ENCODE measurements at regions not wholly inside any gene's neighbourhood (a gene's known extent, or its start where the extent isn't known, plus 50 kb on each side); places are given as distances from the start of the nearest gene placed in this dataset.

DNA sequence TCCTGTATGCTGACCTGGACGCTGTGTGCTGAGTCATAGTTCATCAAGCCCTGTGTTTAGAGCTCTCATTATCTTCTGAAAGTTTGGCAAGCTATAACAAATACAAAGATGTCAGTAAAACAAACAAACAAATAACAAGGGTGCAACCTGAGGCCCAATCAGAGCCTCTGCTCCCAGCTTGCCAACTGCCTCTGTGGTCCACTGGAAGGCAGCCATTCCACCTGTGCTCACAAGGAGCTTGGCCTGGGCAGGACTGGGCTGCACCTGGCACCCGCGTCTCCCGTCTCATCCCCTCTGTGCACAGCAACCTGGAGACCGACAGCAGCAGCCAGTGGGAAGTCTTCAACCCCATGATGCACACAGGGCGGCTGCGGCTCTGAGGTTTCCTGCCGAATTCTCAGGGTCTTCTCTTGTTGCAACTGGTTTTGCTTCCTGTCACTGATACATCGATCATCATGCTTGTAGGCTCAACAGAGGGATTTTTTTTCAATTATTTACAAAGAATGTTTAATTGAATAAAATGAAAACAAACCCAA lies 97.8 kb downstream of the TMEM18 start:
- peak in 1 of 14 experiments; percentile 0 for DNase-seq
- Histone ChIP-seq H3K27me3 (ENCODE audit: control insufficient read depth in 1 of 2, insufficient read depth in 2 of 2, low read length in 2 of 2) (no peaks in the 10 kb centered on the region), H3K4me1 (ENCODE audit: insufficient read depth, low read length) (no peaks in the 10 kb centered on the region), H3K9me3 (ENCODE audit: control insufficient read depth in 1 of 2, insufficient read depth in 1 of 2, low read length in 2 of 2) (peaks cover 20 to 29% of the 10 kb centered on the region in 2 experiments), H3K4me3 (ENCODE audit: low read length) (no peak overlapping the region), H3K27ac (ENCODE audit: low read depth in 1 of 2, low read length in 2 of 2) (no peak overlapping the region), H3K36me3 (ENCODE audit: insufficient read depth, low read length) (no peaks in the 10 kb centered on the region)
- intact Hi-C loops (cut with DNase I, micrococcal nuclease), result no loop called here
- POLR2A ChIA-PET, result no interaction called here
- H3K4me3 Mint-ChIP-seq, result no peak overlapping the region
- CTCF ChIA-PET, result no interaction called here
- no peak overlapping the region for H3K27ac Mint-ChIP-seq
- ATAC-seq (ENCODE audit: poor library complexity), result no peak
- H3K36me3 Mint-ChIP-seq (ENCODE audit: low read depth), result peaks cover 2% of the 10 kb centered on the region
- H3K9me3 Mint-ChIP-seq, result peaks cover 5% of the 10 kb centered on the region
- H3K4me1 Mint-ChIP-seq (ENCODE audit: low read depth), result peaks cover 3% of the 10 kb centered on the region
- peaks cover 6% of the 10 kb centered on the region for H3K27me3 Mint-ChIP-seq
- TF ChIP-seq, protein P1, sequence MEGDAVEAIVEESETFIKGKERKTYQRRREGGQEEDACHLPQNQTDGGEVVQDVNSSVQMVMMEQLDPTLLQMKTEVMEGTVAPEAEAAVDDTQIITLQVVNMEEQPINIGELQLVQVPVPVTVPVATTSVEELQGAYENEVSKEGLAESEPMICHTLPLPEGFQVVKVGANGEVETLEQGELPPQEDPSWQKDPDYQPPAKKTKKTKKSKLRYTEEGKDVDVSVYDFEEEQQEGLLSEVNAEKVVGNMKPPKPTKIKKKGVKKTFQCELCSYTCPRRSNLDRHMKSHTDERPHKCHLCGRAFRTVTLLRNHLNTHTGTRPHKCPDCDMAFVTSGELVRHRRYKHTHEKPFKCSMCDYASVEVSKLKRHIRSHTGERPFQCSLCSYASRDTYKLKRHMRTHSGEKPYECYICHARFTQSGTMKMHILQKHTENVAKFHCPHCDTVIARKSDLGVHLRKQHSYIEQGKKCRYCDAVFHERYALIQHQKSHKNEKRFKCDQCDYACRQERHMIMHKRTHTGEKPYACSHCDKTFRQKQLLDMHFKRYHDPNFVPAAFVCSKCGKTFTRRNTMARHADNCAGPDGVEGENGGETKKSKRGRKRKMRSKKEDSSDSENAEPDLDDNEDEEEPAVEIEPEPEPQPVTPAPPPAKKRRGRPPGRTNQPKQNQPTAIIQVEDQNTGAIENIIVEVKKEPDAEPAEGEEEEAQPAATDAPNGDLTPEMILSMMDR (IDR thresholded peaks at IDR 0.05), result no peak

DNA sequence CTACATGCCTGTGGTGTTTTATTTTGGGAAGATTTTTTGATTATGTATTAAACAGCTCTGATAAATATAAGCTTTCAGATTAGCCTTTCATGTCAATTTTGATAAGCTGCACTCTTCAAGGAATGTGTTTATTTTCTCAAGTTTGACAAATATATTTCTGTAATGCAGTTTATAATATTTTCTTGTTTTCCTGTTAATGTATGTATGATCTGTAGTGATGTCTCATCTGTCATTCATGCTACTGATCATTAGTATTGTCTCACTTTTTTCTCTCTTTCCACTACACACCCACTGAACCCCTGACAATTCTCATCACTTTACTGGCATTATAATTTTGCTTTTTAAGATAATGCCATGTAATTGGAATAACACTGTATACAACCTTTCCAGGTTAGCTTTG lies 100.9 kb downstream of the TMEM18 start:
- peaks cover 20 to 24% of the 10 kb centered on the region in 2 experiments for H3K9me3 ChIP-seq (ENCODE audit: control insufficient read depth in 1 of 2, insufficient read depth in 1 of 2, low read length in 2 of 2)
- H3K27me3 ChIP-seq (ENCODE audit: control insufficient read depth in 1 of 2, insufficient read depth in 2 of 2, low read length in 2 of 2), result no peaks in the 10 kb centered on the region
- no peaks in the 10 kb centered on the region for H3K4me1 ChIP-seq (ENCODE audit: insufficient read depth, low read length)
- H3K4me3 ChIP-seq (ENCODE audit: low read length), result no peak overlapping the region
- H3K36me3 ChIP-seq (ENCODE audit: insufficient read depth, low read length), result no peaks in the 10 kb centered on the region
- POLR2A ChIA-PET, result no interaction called here
- TF ChIP-seq, protein P1 (IDR thresholded peaks at IDR 0.05), result no peak
- peaks cover 12% of the 10 kb centered on the region for H3K9me3 Mint-ChIP-seq
- no peak overlapping the region for H3K4me3 Mint-ChIP-seq
- CTCF ChIA-PET, result no interaction called here
- H3K27ac Mint-ChIP-seq, result no peak overlapping the region
- peaks cover 23% of the 10 kb centered on the region for H3K27me3 Mint-ChIP-seq
- H3K27ac ChIP-seq (ENCODE audit: low read depth in 1 of 2, low read length in 2 of 2), result no peak overlapping the region
- H3K36me3 Mint-ChIP-seq (ENCODE audit: low read depth), result peaks cover 5% of the 10 kb centered on the region
- no peaks in the 10 kb centered on the region for H3K4me1 Mint-ChIP-seq (ENCODE audit: low read depth)
- no peak for DNase-seq
- ATAC-seq (ENCODE audit: poor library complexity), result no peak
- intact Hi-C loops (cut with DNase I, micrococcal nuclease), result no loop called here

DNA sequence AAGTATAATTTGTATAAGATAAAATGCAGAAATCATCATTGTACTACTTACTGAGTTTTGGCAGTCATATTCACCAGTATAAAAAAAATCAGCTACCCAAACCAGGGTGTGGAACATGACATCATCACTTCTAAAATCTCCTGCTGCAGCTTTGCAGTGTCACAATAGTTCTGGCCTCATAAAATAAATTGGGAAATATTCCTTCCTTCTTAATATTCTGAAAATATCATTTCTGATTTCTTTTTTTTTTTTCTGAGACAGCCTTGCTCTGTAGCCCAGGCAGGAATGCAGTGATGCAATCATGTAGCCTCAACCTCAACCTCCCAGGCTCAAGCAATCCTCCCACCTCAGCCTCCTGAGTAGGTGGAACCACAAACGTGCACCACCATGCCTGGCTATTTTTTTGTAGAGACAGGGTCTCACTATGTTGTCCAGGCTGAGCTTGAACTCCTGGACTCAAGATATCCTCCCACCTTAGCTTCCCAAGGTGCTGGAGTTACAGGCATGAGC lies 101.4 kb downstream of the TMEM18 start:
- H3K4me3 ChIP-seq (ENCODE audit: low read length), result no peak overlapping the region
- TF ChIP-seq, protein P1 (IDR thresholded peaks at IDR 0.05), result no peak
- H3K4me1 Mint-ChIP-seq (ENCODE audit: low read depth), result no peaks in the 10 kb centered on the region
- no peaks in the 10 kb centered on the region for H3K36me3 ChIP-seq (ENCODE audit: insufficient read depth, low read length)
- ChIA-PET POLR2A (no interaction called here), CTCF (no interaction called here)
- no peak overlapping the region for H3K27ac Mint-ChIP-seq
- H3K9me3 ChIP-seq (ENCODE audit: control insufficient read depth in 1 of 2, insufficient read depth in 1 of 2, low read length in 2 of 2), result peaks cover 20 to 24% of the 10 kb centered on the region in 2 experiments
- no peak overlapping the region for H3K4me3 Mint-ChIP-seq
- no peaks in the 10 kb centered on the region for H3K27me3 ChIP-seq (ENCODE audit: control insufficient read depth in 1 of 2, insufficient read depth in 2 of 2, low read length in 2 of 2)
- H3K4me1 ChIP-seq (ENCODE audit: insufficient read depth, low read length), result no peaks in the 10 kb centered on the region
- intact Hi-C loops (cut with DNase I, micrococcal nuclease), result no loop called here
- peaks cover 24% of the 10 kb centered on the region for H3K27me3 Mint-ChIP-seq
- DNase-seq (peak in 1 of 14 experiments; percentile 0), ATAC-seq (ENCODE audit: poor library complexity) (no peak)
- H3K36me3 Mint-ChIP-seq (ENCODE audit: low read depth), result peaks cover 5% of the 10 kb centered on the region
- peaks cover 14% of the 10 kb centered on the region for H3K9me3 Mint-ChIP-seq
- no peak overlapping the region for H3K27ac ChIP-seq (ENCODE audit: low read depth in 1 of 2, low read length in 2 of 2)

Measured in CD4-positive, alpha-beta T cell (primary cell).